Stomach (tissue), 8 donors: ENCODE measurements at regions not wholly inside any gene's neighbourhood (a gene's known extent, or its start where the extent isn't known, plus 50 kb on each side); places are given as distances from the start of the nearest gene placed in this dataset.
"Not testable (repeated sequence)": the region's sequence is repeated elsewhere in the genome, so short reads cannot be mapped to it uniquely, and the experiment has no call there.

Experiments
- DNase-seq, 2 donors: peaks; one replicate each; pipeline versions ENCODE4 v3.0.0 to v3.0.0-alpha.2; 2013 to 2019
- H3K27ac ChIP-seq, 5 donors: fragments of 200-600 bp in 4 of 5; sonication (generic) in 4 of 5; one replicate each; pipeline ENCODE4 v1.5.1; 2013 to 2019; ENCODE audit warnings: mild to moderate bottlenecking in 1 of 5, moderate library complexity in 1 of 5
- H3K27me3 ChIP-seq, 3 donors: fragments of 200-600 bp; sonication (generic); one replicate each; pipeline ENCODE4 v1.5.1; 2017 to 2019; ENCODE audit warnings: mixed run types in 1 of 3
- H3K36me3 ChIP-seq, 4 donors: fragments of 200-600 bp; sonication (generic); 1 replicate in 3 of 4; 2 replicates in 1 of 4; pipeline ENCODE4 v1.5.1; 2016 to 2019
- H3K4me1 ChIP-seq, 4 donors: fragments of 200-600 bp; sonication (generic); one replicate each; pipeline ENCODE4 v1.5.1; 2016 to 2019
- H3K4me3 ChIP-seq, 4 donors: fragments of 200-600 bp; sonication (generic) in 3 of 4; one replicate each; pipeline ENCODE4 v1.5.1; 2016 to 2019; ENCODE audit warnings: mild to moderate bottlenecking in 1 of 4
- H3K9me3 ChIP-seq, 4 donors: fragments of 200-600 bp; sonication (generic); one replicate each; pipeline ENCODE4 v1.5.1; 2016 to 2019
- CTCF ChIP-seq, 7 experiments: fragments of 450-650 bp in 4 of 7; fragments of 200-600 bp in 3 of 7; sonication (generic) in 3 of 7; IDR thresholded peaks; one replicate each; pipeline ENCODE4 v1.5.1; 2016 to 2019; ENCODE audit warnings: antibody characterized with exemption in 7 of 7, control low read depth in 2 of 7, mild to moderate bottlenecking in 1 of 7
- EP300 ChIP-seq: sonication (generic); formaldehyde crosslinking; IDR thresholded peaks from one replicate; pipeline ENCODE4 v1.6.1; 2017; ENCODE audit warnings: antibody characterized with exemption
- POLR2A ChIP-seq, 4 donors: fragments of 450-650 bp; IDR thresholded peaks; one replicate each; pipeline ENCODE4 v1.6.1; 2016; ENCODE audit warnings: antibody characterized with exemption in 4 of 4, control low read depth in 2 of 4, mild to moderate bottlenecking in 1 of 4, moderate library complexity in 1 of 4
- POLR2AphosphoS5 ChIP-seq, 3 donors: sonication (generic); formaldehyde crosslinking; IDR thresholded peaks; one replicate each; pipeline ENCODE4 v1.6.1; 2016; ENCODE audit warnings: antibody characterized with exemption in 3 of 3
- WGBS, 5 donors: extraction: QIAGEN DNeasy Blood & Tissue Kit in 3 of 5; methylation state at CpG; one replicate each; pipeline versions ENCODE4 v1.1.5 to v1.1.7; 2013 to 2018; 5-methylcytosine and 5-hydroxymethylcytosine counted together
- intact Hi-C: fragments of 100-400 bp; cut with DNase I; formaldehyde crosslinking; loops from one replicate; pipeline ENCODE4 v1.15.1; 2023; ENCODE audit warnings: low total_unique reads
- donor health status: healthy with polysubstance abuse.
- donor health status: Bipolar disorder and iron deficiency.
- donor health status: healthy.

GRCh38 chr4:43587758-43588157, 695.2 kb downstream of the GRXCR1 start:
- no peak for TF ChIP-seq POLR2AphosphoS5 (IDR thresholded peaks at IDR 0.05)
- TF ChIP-seq CTCF (IDR thresholded peaks at IDR 0.05) = no peak
- TF ChIP-seq EP300 = no peak
- no peak for TF ChIP-seq POLR2A (IDR thresholded peaks at IDR 0.05)
- H3K4me1 ChIP-seq = no peaks in the 10 kb centered on the region
- intact Hi-C loops = no loop called here
- no peaks in the 10 kb centered on the region for H3K9me3 ChIP-seq
- H3K36me3 ChIP-seq = no peaks in the 10 kb centered on the region
- no peak overlapping the region for H3K4me3 ChIP-seq
- WGBS, 5 donors = 75 to 95% (median 92%) methylated on average over 8 of the region's 8 CpGs
- H3K27me3 ChIP-seq = no peaks in the 10 kb centered on the region
- no peak overlapping the region for H3K27ac ChIP-seq
- DNase-seq = no peak

- TF ChIP-seq EP300 (no peak), POLR2A (IDR thresholded peaks at IDR 0.05) (no peak), POLR2AphosphoS5 (IDR thresholded peaks at IDR 0.05) (no peak), CTCF (IDR thresholded peaks at IDR 0.05) (no peak)
- H3K27me3 ChIP-seq = no peaks in the 10 kb centered on the region
- no peak overlapping the region for H3K4me3 ChIP-seq
- no peaks in the 10 kb centered on the region for H3K4me1 ChIP-seq
- no peaks in the 10 kb centered on the region for H3K36me3 ChIP-seq
- DNase-seq = no peak
- H3K9me3 ChIP-seq = no peaks in the 10 kb centered on the region
- no peak overlapping the region for H3K27ac ChIP-seq
- intact Hi-C loops = no loop called here
Observed at GRCh38 chr4:43607400-43607799, 714.9 kb downstream of the GRXCR1 start.

- no peak for TF ChIP-seq EP300
- no peak for TF ChIP-seq POLR2A (IDR thresholded peaks at IDR 0.05)
- TF ChIP-seq CTCF (IDR thresholded peaks at IDR 0.05) = no peak
- TF ChIP-seq POLR2AphosphoS5 (IDR thresholded peaks at IDR 0.05) = no peak
- Histone ChIP-seq H3K4me1 (no peaks in the 10 kb centered on the region), H3K27ac (no peak overlapping the region), H3K4me3 (no peak overlapping the region), H3K36me3 (no peaks in the 10 kb centered on the region), H3K27me3 (no peaks in the 10 kb centered on the region), H3K9me3 (no peaks in the 10 kb centered on the region)
- 67 to 76% (median 69%) methylated on average over 4 of the region's 4 CpGs for WGBS, 5 donors
- no peak for DNase-seq
- intact Hi-C loops = no loop called here
Observed at GRCh38 chr4:43607827-43608461, 715.4 kb downstream of the GRXCR1 start.

GRCh38 chr4:43619219-43619618, 726.7 kb downstream of the GRXCR1 start:
- TF ChIP-seq POLR2AphosphoS5 (IDR thresholded peaks at IDR 0.05) = no peak
- no peak for TF ChIP-seq CTCF (IDR thresholded peaks at IDR 0.05)
- TF ChIP-seq EP300 = no peak
- no peak for TF ChIP-seq POLR2A (IDR thresholded peaks at IDR 0.05)
- intact Hi-C loops = no loop called here
- no peak for DNase-seq
- Histone ChIP-seq H3K4me1 (no peaks in the 10 kb centered on the region), H3K36me3 (no peaks in the 10 kb centered on the region), H3K27ac (no peak overlapping the region), H3K4me3 (no peak overlapping the region), H3K9me3 (peaks cover 0 to 3% (median 0%) of the 10 kb centered on the region in 4 donors), H3K27me3 (no peaks in the 10 kb centered on the region)

- H3K4me1 ChIP-seq, intact Hi-C loops, H3K4me3 ChIP-seq, H3K27me3 ChIP-seq, DNase-seq, H3K36me3 ChIP-seq, H3K27ac ChIP-seq: not testable (repeated sequence)
- 77 to 94% (median 85%) methylated on average over 4 of the region's 4 CpGs for WGBS, 5 donors
- peaks cover 0 to 16% (median 11%) of the 10 kb centered on the region in 4 donors for H3K9me3 ChIP-seq
Observed at GRCh38 chr4:43637893-43638292, 745.4 kb downstream of the GRXCR1 start.
